Panc1 (cell line): ENCODE measurements at regions not wholly inside any gene's neighbourhood (a gene's known extent, or its start where the extent isn't known, plus 50 kb on each side); places are given as distances from the start of the nearest gene placed in this dataset.

Source experiments
- ATAC-seq: fragments of 200-7000 bp; cut with Tn5 transposase; 2 replicates; pipeline ENCODE4 v1.9.1; 2020; ENCODE audit warnings: mild to moderate bottlenecking, moderate library complexity
- BruUV-seq: library from RNA; stranded (reverse); fragments of 400-500 nt; replicated peaks from 2 replicates; lab custom pipeline; 2021; lab: Mats Ljungman, UMichigan
- CTCF ChIA-PET: fragments of 300-600 bp; sonication (Branson Sonifier 250); formaldehyde crosslinking; loops from one replicate; lab custom pipeline; 2022; ENCODE audit warnings: antibody characterized with exemption; lab: Charles Lee
- POLR2A ChIA-PET: fragments of 300-600 bp; sonication (Branson Sonifier 250); formaldehyde crosslinking; loops from one replicate; lab custom pipeline; 2022; ENCODE audit warnings: antibody characterized with exemption; lab: Charles Lee
- DNase-seq: peaks from one replicate; pipeline ENCODE4 v3.0.0-alpha.2; 2010; ENCODE audit warnings: low read depth, low spot score
- H3K27ac ChIP-seq: 2 replicates; pipeline ENCODE4 v1.5.1; 2011; ENCODE audit warnings: mild to moderate bottlenecking, low read length, inconsistent platforms
- H3K27me3 ChIP-seq: fragments of 200-500 bp; sonication (Bioruptor generic); 2 replicates; pipeline ENCODE4 v1.6.0; 2014; ENCODE audit warnings: low read length, inconsistent platforms; ENCODE audit not compliant: control insufficient read depth, insufficient read depth
- H3K36me3 ChIP-seq: fragments of 200-500 bp; sonication (Bioruptor generic); 2 replicates; pipeline ENCODE4 v1.5.1; 2014; ENCODE audit warnings: inconsistent platforms, mild to moderate bottlenecking, low read length, moderate library complexity; ENCODE audit not compliant: control insufficient read depth, insufficient read depth
- H3K4me1 ChIP-seq: 2 replicates; pipeline ENCODE4 v1.5.1; 2011; ENCODE audit warnings: inconsistent platforms, mild to moderate bottlenecking, low read length, moderate library complexity; ENCODE audit not compliant: control insufficient read depth, insufficient read depth
- H3K4me3 ChIP-seq, 2 experiments: 2 replicates each; pipeline ENCODE4 v1.5.1; 2011 to 2012; ENCODE audit warnings: low read depth in 2 of 2, low read length in 2 of 2, mild to moderate bottlenecking in 2 of 2, inconsistent platforms in 1 of 2, moderate library complexity in 1 of 2
- H3K9me3 ChIP-seq: fragments of 200-500 bp; sonication (Bioruptor generic); 2 replicates; pipeline ENCODE4 v1.5.1; 2014; ENCODE audit warnings: low read depth, mild to moderate bottlenecking, inconsistent platforms, low read length, moderate library complexity; ENCODE audit not compliant: control insufficient read depth, insufficient read depth
- POLR2AphosphoS5 ChIP-seq: IDR thresholded peaks from 2 replicates; pipeline ENCODE4 v1.6.1; 2012; ENCODE audit warnings: mild to moderate bottlenecking, low read depth, low read length, moderate library complexity
- SIN3A ChIP-seq: IDR thresholded peaks from 2 replicates; pipeline ENCODE4 v1.6.1; 2012; ENCODE audit warnings: low read depth, mild to moderate bottlenecking, low read length, moderate library complexity, borderline replicate concordance; ENCODE audit not compliant: insufficient read depth
- TCF7L2 ChIP-seq: IDR thresholded peaks from 2 replicates; pipeline ENCODE4 v1.6.1; 2011; ENCODE audit warnings: mild to moderate bottlenecking, low read depth, low read length, inconsistent platforms
- in situ Hi-C: cut with HindIII; loops from 2 replicates; pipeline ENCODE4 v1.10.0; 2016; ENCODE audit warnings: low sequenced_read_pairs, low pct_unique_long_range_greater_than_20kb
- intact Hi-C: fragments of 100-400 bp; cut with micrococcal nuclease; formaldehyde crosslinking; loops from one replicate; pipeline ENCODE4 v1.10.0; 2022; ENCODE audit not compliant: unreplicated experiment
- TF ChIP-seq, protein P1 (sequence below), 2 experiments: IDR thresholded peaks; 2 replicates each; pipeline ENCODE4 v1.6.1; 2011 to 2012; ENCODE audit warnings: low read depth in 2 of 2, control low read depth in 1 of 2, low read length in 1 of 2, mild to moderate bottlenecking in 1 of 2, moderate library complexity in 1 of 2; ENCODE audit not compliant: insufficient read depth in 1 of 2
- TF ChIP-seq, protein P2 (sequence below): fragments of 450-650 bp; IDR thresholded peaks from 2 replicates; pipeline ENCODE4 v1.5.1; 2017; ENCODE audit warnings: mild to moderate bottlenecking

GRCh38 chr13:40484974-40485373, 181.5 kb downstream of the FOXO1 start:
- TF ChIP-seq, protein P1, sequence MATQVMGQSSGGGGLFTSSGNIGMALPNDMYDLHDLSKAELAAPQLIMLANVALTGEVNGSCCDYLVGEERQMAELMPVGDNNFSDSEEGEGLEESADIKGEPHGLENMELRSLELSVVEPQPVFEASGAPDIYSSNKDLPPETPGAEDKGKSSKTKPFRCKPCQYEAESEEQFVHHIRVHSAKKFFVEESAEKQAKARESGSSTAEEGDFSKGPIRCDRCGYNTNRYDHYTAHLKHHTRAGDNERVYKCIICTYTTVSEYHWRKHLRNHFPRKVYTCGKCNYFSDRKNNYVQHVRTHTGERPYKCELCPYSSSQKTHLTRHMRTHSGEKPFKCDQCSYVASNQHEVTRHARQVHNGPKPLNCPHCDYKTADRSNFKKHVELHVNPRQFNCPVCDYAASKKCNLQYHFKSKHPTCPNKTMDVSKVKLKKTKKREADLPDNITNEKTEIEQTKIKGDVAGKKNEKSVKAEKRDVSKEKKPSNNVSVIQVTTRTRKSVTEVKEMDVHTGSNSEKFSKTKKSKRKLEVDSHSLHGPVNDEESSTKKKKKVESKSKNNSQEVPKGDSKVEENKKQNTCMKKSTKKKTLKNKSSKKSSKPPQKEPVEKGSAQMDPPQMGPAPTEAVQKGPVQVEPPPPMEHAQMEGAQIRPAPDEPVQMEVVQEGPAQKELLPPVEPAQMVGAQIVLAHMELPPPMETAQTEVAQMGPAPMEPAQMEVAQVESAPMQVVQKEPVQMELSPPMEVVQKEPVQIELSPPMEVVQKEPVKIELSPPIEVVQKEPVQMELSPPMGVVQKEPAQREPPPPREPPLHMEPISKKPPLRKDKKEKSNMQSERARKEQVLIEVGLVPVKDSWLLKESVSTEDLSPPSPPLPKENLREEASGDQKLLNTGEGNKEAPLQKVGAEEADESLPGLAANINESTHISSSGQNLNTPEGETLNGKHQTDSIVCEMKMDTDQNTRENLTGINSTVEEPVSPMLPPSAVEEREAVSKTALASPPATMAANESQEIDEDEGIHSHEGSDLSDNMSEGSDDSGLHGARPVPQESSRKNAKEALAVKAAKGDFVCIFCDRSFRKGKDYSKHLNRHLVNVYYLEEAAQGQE (IDR thresholded peaks at IDR 0.05; ENCODE audit: insufficient read depth in 1 of 2, low read depth in 2 of 2, low read length in 1 of 2), result no peak
- TF ChIP-seq, protein P2, sequence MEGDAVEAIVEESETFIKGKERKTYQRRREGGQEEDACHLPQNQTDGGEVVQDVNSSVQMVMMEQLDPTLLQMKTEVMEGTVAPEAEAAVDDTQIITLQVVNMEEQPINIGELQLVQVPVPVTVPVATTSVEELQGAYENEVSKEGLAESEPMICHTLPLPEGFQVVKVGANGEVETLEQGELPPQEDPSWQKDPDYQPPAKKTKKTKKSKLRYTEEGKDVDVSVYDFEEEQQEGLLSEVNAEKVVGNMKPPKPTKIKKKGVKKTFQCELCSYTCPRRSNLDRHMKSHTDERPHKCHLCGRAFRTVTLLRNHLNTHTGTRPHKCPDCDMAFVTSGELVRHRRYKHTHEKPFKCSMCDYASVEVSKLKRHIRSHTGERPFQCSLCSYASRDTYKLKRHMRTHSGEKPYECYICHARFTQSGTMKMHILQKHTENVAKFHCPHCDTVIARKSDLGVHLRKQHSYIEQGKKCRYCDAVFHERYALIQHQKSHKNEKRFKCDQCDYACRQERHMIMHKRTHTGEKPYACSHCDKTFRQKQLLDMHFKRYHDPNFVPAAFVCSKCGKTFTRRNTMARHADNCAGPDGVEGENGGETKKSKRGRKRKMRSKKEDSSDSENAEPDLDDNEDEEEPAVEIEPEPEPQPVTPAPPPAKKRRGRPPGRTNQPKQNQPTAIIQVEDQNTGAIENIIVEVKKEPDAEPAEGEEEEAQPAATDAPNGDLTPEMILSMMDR, result no peak
- TF ChIP-seq TCF7L2, result no peak
- no peak for TF ChIP-seq SIN3A
- TF ChIP-seq POLR2AphosphoS5, result no peak
- POLR2A ChIA-PET, result no interaction called here
- ATAC-seq (no peak), DNase-seq (no peak)
- H3K4me1 ChIP-seq, result no peaks in the 10 kb centered on the region
- CTCF ChIA-PET, result no interaction called here
- H3K27ac ChIP-seq, result no peak overlapping the region
- in situ Hi-C loops (no loop called here), intact Hi-C loops (no loop called here)
- no peak overlapping the region for H3K4me3 ChIP-seq
- no peaks in the 10 kb centered on the region for H3K27me3 ChIP-seq
- H3K36me3 ChIP-seq, result no peaks in the 10 kb centered on the region
- BruUV-seq, result no TSS peak
- H3K9me3 ChIP-seq, result no peaks in the 10 kb centered on the region

DNA sequence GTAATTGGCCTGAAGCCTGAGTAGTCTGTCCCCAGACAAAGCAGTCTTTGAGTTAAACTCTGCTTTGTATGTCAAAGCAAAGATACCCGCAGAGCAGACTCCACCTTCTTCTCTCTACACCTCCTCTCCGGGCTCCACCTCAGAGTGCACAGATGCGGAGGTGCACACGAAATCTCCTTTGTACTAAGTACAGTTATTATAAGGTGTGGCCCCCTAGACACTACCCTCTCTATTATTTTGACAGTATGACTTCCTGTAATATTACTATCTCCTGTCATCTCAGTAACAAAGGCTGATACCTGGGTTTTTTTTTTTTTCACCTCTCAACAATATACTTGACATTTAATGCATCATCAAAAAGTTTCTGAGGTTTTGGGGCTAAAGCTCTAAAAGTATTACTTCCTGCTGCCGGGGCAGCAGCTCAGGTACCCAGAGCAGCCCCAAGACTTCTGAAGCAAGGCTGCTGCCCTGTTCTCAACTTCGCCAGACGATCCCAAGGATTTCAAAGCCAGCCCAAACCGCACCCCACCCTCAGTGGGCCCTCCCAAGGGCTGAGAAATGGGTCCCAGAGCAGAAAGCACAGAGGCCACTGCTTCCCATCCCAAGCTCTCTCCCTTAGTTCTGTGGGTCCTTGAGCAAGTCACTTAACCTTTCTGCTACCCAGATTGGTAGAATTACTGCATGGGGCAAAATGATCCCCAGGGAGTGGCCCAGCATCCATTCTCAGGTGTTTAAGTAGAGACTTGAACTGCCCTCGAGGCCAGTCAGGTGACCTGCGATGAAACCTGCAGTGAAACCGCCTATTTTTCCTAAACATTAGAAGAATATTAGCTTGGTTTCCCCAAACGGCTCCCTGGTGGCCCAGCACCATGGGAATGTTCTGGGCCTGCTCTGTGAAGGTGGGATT, 180.6 kb downstream of the FOXO1 start:
- no peaks in the 10 kb centered on the region for H3K36me3 ChIP-seq
- TF ChIP-seq, protein P1 (IDR thresholded peaks at IDR 0.05; ENCODE audit: insufficient read depth in 1 of 2, low read depth in 2 of 2, low read length in 1 of 2), result no peak
- no peak for TF ChIP-seq POLR2AphosphoS5
- TF ChIP-seq, protein P2, result no peak
- no peak for TF ChIP-seq SIN3A
- DNase-seq (no peak), ATAC-seq (no peak)
- CTCF ChIA-PET, result no interaction called here
- no peaks in the 10 kb centered on the region for H3K9me3 ChIP-seq
- no peak overlapping the region for H3K27ac ChIP-seq
- H3K4me3 ChIP-seq, result no peak overlapping the region
- H3K4me1 ChIP-seq, result no peaks in the 10 kb centered on the region
- BruUV-seq, result no TSS peak
- POLR2A ChIA-PET, result no interaction called here
- intact Hi-C loops (no loop called here), in situ Hi-C loops (no loop called here)
- H3K27me3 ChIP-seq, result no peaks in the 10 kb centered on the region
